GM21619 (cell line): ENCODE measurements at regions not wholly inside any gene's neighbourhood (a gene's known extent, or its start where the extent isn't known, plus 50 kb on each side); places are given as distances from the start of the nearest gene placed in this dataset.
"Not testable (repeated sequence)": the region's sequence is repeated elsewhere in the genome, so short reads cannot be mapped to it uniquely, and the experiment has no call there.

ENCODE experiments used
- ATAC-seq: cut with Tn5 transposase; IDR thresholded peaks from one replicate; pipeline ENCODE4 v1.9.1; 2021; ENCODE audit not compliant: unreplicated experiment

DNA sequence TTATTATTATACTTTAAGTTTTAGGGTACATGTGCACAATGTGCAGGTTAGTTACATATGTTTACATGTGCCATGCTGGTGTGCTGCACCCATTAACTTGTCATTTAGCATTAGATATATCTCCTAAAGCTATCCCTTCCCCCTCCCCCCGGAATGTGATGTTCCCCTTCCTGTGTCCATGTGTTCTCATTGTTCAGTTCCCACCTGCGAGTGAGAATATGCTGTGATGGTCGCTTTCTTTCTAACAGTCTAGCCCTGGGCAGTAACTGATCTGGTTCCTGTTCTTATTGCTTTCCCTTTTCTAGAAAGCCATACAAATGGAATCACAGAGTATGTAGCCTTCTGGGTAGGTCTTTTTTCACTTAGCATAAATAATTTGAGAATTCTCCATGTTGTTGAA, 311.1 kb upstream of the CNTNAP2 start:
- not testable (repeated sequence) for ATAC-seq

DNA sequence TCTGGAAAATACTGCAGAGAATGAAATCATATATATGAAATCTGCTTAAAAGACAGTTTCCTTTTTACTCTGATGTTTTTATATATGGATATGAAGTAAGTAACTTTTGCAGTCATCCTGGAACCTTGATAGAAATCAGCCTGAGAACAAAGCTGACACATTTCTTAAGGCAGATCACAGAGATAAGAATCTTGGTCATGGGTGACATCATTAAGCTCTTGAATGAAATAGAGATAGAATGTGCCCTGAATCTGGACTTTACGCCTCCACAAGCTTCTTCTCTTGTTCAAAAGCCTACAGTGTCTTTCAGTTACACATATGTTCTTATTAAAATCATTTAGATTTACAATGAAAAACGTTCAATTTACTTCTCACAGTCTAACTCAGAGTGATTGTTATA, 319.1 kb upstream of the CNTNAP2 start:
- ATAC-seq = no peak

DNA sequence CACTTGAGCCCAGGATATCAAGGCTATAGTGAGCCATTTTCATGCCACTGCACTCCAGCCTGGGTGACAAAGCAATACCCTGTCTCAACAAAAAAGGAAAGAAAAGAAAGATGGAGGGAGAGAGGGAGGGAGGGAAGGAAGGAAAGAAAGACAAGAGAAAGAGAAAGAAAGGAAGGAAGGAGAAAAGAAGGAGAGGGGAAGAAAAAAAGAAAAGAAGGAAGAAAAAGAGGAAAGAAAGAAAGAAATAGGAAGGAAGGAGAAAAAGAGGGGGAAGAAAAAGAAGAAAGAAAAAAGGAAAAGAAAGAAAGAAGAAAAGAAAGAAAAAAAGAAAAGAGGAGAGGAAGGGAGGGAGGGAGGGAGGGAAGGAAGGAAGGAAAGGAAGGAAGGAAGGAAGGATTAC, 321.5 kb upstream of the CNTNAP2 start:
- ATAC-seq = no peak

DNA sequence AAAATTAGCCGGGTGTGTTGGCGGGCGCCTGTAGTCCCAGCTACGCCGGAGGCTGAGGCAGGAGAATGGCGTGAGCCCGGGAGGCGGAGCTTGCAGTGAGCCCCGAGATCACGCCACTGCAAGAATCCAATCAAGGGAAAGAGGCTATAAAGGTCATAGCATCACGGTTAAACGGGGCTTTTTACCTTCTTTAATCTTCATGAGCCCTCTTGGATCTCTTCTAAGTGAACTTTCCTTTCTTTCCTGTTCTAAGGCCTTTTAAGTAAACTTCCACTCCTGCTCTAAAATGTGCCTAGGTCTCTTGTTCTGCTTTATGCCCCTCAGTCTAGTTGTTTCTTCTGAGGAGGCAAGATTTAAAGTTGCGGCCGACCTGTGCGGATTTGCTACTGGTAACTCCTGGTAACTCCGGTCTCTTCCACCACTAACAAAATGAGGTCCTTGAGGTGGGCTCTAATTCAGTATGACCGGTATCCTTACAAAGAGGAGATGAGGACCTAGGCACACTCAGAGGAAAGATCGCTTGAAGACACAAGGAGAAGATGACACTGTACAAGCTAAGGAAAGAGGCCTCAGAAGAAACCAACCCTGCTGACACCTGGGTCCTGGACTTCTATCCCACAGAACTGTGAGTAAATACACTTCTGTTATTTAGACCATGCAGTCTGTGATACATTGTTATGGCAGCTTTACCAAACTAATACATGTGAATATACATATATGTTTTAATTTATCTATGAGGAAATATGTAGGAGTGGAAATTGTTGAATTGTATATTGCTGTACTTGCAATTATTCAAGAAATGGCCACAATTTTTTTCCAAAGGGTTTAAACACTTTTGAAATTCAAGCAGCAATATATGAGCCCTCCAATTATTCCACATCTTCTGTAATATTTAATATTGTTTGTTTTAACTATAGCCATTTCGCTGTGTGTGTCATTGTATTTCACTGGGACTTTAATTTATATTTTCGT, 331.5 kb upstream of the CNTNAP2 start:
- ATAC-seq = no peak

DNA sequence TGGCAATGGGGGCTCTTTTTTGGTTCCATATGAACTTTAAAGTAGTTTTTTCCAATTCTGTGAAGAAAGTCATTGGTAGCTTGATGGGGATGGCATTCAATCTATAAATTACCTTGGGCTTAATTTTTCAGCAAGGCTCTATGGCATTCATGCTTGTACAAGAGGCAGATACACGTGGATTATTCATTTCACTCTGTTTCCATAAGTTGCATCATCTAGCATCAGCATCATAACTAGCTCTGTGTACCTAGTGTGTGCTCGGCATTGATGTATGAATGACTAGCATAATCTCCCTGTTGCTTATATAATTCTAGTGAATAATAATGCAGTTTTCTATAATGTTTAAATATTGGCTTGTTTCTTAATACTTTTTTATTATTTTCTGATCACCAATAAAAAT, 335.2 kb upstream of the CNTNAP2 start:
- not testable (repeated sequence) for ATAC-seq

DNA sequence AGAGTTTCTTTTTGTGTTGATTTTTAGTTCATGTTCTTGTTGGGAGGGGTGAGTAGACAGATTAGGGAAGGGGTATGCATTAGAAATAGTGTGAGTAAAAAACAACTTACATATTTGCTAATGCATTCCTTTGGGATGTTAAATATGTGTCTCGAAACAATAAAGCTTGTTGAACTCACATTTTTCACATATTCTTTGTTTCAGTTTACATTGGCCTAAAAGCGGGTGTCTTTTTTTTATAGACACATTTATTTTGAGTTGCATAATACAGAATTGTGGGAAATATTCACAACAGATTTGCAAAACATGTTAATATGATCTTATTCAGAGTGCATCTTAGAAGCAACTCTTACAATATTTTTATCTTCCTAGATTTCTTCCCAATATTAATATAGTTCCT, 337.5 kb upstream of the CNTNAP2 start:
- ATAC-seq = no peak

DNA sequence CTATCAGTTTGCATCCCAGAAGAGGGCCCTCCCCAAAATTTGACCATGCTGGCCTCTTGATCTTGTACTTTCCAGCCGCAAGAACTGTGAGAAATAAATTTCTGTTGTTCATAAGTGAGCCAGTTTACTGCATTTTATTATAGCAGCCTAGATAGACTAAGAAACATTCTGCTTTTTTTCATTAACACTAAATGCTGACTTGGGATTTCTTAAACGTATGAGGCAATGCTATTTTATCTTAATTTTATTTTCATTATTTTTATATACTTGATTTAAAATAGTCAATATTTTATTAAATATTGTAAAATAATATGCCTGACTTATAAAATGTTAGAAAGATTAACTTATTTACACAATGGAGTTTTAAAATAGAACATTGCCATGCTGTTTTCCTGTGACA, 341.8 kb upstream of the CNTNAP2 start:
- ATAC-seq = no peak

DNA sequence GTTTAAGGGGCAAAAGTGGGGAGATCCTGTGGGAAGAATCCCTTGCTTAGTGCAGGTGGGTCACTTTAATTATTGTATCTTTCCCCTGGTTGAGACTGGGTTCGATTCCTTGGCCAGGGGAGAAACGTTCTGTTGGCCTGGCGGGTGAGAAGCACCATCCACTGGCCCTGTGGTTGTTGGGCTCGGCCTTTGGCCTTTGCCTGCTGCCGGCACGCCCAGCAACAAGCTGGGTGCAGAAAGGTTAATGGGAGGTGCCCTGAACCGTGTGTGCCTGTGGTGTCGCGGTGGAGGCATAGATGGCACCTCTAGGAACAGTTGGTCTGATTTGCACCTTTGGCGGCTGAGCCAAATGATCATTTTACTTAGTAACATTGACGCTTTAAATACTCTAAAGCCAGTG, 363.6 kb upstream of the CNTNAP2 start:
- ATAC-seq = no peak

DNA sequence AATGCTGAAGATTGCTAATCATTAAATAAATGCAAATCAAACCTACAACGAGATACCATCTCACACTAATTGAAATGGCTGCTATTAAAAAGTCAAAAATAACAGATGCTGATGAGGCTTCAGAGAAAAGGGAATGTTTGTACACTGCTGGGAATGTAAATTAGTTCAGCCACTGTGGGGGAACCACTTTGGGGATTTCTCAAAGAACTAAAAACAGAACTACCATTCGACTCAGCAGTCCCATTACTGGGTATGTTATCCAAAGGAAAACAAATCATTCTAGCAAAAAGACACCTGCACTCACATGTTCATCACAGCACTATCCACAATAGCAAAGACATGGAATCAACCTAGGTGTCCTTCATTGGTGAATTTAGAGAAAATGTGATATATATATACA, 379.0 kb upstream of the CNTNAP2 start:
- no peak for ATAC-seq

DNA sequence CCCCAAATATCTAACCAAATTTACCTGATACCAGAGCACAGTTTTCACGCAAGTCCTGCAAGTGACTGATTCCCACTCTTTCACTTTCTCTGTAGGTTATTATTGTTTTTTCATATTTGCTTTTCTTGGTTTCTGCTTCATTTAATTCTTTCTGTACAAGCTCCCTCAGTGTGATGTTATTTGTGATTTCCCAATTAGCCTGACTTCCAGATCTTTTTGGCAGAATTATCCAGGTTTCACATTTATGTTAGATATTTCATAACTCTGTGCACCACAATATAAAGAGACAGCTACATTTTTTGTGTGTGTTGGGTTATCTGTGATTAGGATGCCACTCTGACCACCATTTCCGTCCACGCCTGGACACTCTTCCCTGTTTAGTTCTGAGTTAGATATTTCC, 381.5 kb upstream of the CNTNAP2 start:
- ATAC-seq = no peak

DNA sequence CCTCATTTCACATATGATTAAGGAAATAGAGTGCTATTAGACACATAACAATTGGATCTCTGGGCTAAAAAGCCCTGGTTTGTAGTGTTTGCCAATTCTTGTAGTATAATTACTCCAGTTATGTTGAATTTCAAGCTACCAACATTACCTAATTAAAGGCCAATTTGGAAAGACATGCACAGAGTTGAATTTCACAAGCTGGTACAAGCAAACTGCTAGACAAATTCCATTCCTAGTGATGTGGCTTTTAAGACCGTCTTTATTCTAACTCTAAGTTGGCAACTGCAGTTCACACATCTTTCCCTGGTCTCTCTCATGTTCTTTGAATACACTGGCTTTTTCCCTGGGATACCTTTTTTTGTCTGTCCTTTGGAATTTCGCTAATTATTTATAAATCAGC, 384.1 kb upstream of the CNTNAP2 start:
- no peak for ATAC-seq

DNA sequence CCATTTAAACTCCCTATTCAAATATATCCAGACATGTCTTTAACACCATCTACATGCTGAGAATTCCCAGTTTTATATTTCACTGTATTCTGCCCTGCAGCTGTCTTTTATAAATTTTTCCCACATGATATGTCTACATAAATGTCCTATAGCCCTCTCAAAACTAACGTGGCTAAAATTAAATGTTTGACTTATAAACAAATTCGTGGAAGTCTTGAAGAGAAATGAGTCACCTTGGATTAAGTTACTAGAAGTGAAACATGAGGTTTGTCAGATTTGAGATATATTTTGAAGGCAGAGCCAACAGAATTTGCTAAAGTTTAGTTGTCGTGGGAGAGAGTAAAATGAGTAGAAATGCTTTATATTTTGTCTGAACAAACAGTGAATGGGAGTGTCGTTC, 386.9 kb upstream of the CNTNAP2 start:
- no peak for ATAC-seq

DNA sequence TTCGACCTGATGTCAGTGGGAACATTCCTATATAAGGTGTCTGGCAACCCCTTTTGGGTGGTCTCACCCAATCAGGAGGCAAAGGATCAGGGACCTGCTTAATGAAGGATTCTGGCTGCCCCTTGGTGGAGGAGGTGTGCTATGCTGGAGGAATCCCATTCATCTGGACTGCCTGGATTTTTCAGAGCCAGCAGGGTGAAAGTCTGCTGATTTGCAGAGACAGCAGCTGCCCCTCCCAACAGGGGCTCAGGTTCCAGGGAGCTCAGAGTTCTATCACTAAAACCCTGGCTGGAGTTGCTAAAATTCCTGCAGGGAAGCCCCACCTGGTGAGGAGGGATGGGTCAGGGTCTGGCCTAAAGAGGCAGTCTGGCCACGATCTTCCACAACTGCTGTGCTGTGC, 398.5 kb upstream of the CNTNAP2 start:
- ATAC-seq = no peak

DNA sequence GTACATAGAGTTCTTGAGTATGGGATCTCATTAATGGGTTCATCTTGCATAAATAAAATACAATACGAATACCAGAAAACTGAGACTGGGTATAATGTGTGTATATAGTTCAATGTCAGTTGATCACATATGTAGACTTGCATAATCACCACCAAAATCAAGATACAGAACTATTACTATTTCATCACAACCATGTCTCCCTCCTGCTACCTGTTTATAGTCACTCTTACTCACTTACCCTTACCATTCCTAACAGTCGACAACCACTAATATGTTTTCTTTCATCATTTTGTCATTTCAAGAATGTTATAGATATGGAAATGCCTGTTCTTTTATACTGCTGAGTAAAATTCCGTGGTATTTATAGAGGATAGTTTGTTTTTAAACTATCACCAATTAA, 416.1 kb upstream of the CNTNAP2 start:
- ATAC-seq = no peak

DNA sequence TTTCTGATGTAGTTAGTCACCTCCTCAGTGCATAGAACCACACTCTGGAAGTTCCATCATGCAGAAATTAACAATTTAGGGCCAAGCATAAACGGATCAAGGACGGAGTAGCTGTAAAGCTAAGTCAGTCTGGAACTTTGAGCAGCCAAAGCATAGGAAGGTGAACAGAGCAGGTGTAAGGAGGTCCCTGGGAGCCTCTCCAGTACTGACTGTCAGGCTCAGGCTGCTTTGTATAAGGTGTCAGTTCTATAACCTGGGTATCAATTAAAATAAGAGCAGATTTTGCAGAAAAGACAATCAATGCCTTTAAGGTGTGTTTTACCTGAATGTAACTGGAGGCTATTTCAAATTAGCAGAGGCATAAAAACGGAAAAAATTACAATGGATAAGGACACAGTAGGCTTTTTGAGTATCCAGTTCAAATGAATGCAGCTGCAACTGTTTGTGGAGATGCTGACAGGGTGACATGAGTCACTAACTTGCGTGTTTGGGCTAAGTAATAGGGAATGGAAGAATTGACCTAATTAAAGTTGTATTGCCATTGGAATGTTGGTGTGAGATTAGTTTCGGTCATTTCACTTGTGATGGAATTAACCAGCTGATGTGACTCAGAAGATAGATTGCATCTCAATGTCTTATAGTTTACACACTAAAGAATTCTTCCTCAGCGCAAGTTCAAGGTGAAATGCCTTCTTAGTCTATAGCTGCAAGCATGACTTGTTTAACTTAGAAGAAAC, 417.9 kb upstream of the CNTNAP2 start:
- no peak for ATAC-seq

DNA sequence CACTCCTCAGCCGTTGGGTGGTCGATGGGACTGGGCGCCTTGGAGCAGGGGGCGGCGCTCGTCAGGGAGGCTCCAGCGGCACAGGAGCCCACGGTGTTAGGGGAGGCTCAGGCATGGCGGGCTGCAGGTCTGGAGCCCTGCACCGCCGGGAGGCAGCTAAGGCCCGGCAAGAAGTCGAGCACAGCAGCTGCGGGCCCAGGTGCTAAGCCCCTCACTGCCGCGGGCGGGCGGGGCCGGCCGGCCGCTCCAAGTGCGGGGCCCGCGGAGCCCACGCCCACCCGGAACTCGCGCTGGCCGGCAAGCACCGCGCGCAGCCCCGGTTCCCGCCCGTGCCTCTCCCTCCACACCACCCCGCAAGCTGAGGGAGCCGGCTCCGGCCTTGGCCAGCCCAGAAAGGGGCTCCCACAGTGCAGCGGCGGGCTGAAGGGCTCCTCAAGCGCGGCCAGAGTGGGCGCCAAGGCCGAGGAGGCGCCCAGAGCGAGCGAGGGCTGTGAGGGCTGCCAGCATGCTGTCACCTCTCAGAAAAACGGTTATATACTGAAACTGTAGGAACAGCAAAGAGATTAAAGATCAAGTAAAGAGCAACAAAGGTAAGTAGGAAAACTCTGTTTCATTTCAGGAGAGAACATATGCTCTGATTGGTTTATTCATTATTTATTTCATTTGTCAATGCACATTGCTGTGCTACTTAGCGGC, 419.0 kb upstream of the CNTNAP2 start:
- not testable (repeated sequence) for ATAC-seq

DNA sequence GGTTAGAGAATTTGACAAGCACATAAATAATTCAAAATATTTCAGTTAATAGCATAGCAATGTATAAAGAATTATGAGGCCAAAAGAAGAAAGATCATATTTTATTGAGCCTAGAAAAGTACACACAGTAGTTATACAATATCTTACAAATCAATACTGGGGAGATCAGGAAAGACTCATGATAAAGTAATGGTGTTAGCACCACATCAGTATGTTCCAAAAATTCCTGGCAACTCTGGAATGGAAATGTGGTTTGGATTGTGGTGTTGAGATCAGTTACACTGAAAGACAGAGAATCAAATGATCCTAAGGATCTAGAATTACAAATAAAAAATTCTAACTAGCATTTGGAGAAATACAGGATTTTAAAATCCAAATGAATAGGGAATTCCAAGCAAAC, 420.5 kb upstream of the CNTNAP2 start:
- ATAC-seq = no peak

DNA sequence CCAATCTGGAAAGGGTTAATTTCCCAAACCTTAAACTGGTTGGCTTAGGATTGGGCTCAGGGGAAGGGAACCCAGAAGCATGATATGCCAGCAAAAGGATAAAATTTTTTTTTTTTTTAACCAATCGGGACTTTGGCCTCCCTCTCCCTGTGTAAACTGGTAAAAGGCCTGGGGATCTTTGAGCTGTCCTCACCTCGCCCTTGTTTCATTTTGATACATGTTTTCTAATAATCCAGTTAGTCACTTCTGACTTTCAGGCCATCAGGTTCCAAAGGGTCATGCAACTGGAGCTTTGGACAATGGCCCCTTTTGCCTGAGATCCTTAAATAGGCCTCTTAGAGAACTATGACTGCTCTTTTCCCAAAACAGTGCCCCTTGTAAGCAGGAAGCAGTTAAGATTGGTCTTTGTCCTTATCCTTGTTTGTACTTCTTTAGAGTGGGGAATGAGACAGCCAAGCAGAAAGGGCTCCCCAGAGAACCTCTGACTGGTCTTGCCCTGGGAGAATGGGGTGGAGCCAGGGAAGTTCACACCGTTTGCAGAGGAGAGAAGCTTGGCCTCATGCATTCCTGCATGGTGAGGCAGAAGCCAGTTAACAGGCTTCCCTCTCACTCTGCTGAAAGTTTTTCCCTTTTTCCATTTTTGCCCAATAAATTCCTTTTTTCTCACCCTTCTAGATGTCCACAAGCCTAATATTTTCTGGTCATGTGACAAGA, 424.2 kb upstream of the CNTNAP2 start:
- ATAC-seq = no peak

DNA sequence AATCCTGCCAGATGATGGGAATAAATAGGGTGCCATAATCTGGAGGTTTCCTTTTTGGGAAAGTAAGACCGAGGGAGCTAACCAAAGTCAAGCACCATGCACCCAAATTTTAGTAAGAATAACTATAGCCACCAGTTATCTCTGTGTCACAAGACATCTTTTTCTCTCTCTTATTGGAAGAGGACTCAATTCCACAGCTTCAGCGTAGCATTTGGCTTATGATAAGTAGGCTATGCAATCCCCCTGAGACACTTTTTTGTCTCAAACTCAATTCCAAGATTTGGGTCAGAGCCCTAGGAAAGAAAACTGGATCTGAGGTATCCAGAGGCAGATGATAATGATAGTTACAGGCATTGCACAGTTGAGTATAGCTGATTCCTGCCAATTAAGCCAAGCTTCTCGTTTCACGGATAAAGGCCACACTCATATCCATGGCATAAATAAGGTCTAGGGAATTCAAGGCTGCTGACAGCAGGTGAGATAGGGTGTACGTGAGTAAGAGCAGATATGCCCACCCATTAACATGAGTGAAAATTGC, 425.2 kb upstream of the CNTNAP2 start:
- no peak for ATAC-seq

DNA sequence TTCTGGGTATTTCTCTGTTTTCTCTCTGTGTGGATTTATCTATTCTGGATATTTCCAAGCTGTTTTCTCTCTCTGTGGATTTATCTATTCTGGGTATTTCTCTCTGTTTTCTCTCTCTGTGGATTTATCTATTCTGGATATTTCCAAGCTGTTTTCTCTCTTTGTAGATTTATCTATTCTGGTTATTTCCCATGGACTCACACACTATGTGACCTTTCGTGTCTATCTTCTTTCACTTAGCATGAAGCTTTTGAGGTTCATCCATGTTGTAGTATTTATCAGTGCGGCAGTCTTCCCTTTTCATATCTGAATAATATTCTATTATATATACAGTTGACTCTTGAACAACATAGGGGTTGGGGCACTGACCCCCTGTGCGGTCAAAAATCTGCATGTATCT, 435.0 kb upstream of the CNTNAP2 start:
- no peak for ATAC-seq

DNA sequence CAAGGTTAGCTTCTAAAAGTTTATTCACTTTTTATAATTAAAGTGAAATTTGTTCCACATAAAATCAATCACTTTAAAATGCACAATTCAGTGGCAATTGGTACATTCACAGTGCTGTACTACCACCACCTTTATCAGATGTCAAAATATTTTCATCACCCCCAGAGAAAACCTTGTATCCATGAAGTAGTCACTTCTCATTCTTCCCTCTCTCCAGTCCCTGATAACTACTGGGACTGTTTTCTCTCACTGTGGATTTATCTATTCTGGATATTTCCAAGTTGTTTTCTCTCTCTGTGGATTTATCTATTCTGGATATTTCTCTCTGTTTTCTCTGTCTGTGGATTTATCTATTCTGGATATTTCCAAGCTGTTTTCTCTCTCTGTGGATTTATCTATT, 435.4 kb upstream of the CNTNAP2 start:
- ATAC-seq = no peak
